A673 (cell line): ENCODE measurements at regions not wholly inside any gene's neighbourhood (a gene's known extent, or its start where the extent isn't known, plus 50 kb on each side); places are given as distances from the start of the nearest gene placed in this dataset.

Experiments used
- EZH2 ChIP-seq: fragments of 200-600 bp; sonication (generic); IDR thresholded peaks from 2 replicates; pipeline ENCODE4 v1.6.1; 2017; ENCODE audit warnings: borderline replicate concordance, low read depth, mild to moderate bottlenecking, mixed read lengths, antibody characterized with exemption, low read length; ENCODE audit not compliant: poor library complexity, severe bottlenecking
- TF ChIP-seq, protein P1 (sequence below): fragments of 300-800, 200-600 bp; sonication (generic); conservative IDR thresholded peaks from 2 replicates; pipeline ENCODE4 v1.5.1; 2017; ENCODE audit warnings: low read depth, mild to moderate bottlenecking, antibody characterized with exemption, low read length, moderate library complexity, mixed read lengths

DNA sequence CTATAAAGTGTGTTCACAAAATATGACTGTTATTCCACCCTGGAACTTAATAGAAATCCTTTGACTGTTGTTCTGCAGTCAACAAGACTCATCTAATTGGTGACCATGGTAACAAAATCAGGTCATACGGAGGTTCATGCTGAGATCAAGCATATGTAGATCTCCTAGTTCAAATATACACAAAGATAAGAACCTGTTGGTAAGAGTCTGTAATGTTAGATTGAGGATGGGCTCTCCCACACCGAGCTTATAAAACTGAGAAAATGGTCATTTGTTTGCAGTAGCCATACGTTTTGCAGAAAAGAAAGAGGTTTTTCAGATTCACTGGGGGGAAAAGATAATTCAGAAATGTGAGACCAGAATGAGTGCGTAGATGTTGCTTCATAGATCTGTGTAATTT lies 468.1 kb downstream of the RPS6KC1 start:
- TF ChIP-seq, protein P1, sequence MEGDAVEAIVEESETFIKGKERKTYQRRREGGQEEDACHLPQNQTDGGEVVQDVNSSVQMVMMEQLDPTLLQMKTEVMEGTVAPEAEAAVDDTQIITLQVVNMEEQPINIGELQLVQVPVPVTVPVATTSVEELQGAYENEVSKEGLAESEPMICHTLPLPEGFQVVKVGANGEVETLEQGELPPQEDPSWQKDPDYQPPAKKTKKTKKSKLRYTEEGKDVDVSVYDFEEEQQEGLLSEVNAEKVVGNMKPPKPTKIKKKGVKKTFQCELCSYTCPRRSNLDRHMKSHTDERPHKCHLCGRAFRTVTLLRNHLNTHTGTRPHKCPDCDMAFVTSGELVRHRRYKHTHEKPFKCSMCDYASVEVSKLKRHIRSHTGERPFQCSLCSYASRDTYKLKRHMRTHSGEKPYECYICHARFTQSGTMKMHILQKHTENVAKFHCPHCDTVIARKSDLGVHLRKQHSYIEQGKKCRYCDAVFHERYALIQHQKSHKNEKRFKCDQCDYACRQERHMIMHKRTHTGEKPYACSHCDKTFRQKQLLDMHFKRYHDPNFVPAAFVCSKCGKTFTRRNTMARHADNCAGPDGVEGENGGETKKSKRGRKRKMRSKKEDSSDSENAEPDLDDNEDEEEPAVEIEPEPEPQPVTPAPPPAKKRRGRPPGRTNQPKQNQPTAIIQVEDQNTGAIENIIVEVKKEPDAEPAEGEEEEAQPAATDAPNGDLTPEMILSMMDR: no peak
- no peak for TF ChIP-seq EZH2
